H1 (cell line): ENCODE measurements at regions not wholly inside any gene's neighbourhood (a gene's known extent, or its start where the extent isn't known, plus 50 kb on each side); places are given as distances from the start of the nearest gene placed in this dataset.

ENCODE experiments used
- CTCF ChIA-PET: fragments of 300-600 bp; sonication (Branson Sonifier 250); formaldehyde crosslinking; loops from one replicate; lab custom pipeline; 2021; ENCODE audit not compliant: partially characterized antibody; lab: Charles Lee
- POLR2A ChIA-PET: fragments of 300-600 bp; sonication (Branson Sonifier 250); formaldehyde crosslinking; loops from one replicate; lab custom pipeline; 2021; ENCODE audit warnings: inconsistent platforms; ENCODE audit not compliant: partially characterized antibody; lab: Charles Lee
- DNase-seq, 2 experiments: peaks; one replicate each; pipeline versions ENCODE4 v3.0.0 to v3.0.0-alpha.2; 2010 to 2022; ENCODE audit warnings: low spot score in 2 of 2, low read depth in 1 of 2, mixed read lengths in 1 of 2
- FAIRE-seq: peaks from 2 replicates; lab custom pipeline; 2011; peaks lifted over from hg19 to GRCh38; lab: Jason Lieb, UNC
- H2AFZ ChIP-seq: 2 replicates; pipeline ENCODE4 v1.8.1; 2012; ENCODE audit warnings: low read length, inconsistent platforms
- H2AK5ac ChIP-seq: 2 replicates; pipeline ENCODE4 v1.6.1; 2013; ENCODE audit warnings: low read depth, low read length
- H2BK120ac ChIP-seq: replicated peaks from 2 replicates; pipeline ENCODE3; 2013; ENCODE audit warnings: low read depth, low read length, inconsistent platforms
- H2BK12ac ChIP-seq: 2 replicates; pipeline ENCODE4 v1.6.1; 2013; ENCODE audit warnings: low read depth, low read length
- H2BK15ac ChIP-seq: 2 replicates; pipeline ENCODE4 v1.6.1; 2013; ENCODE audit warnings: low read length
- H2BK20ac ChIP-seq: 2 replicates; pipeline ENCODE4 v1.6.1; 2013; ENCODE audit warnings: low read length
- H2BK5ac ChIP-seq: 2 replicates; pipeline ENCODE4 v1.6.1; 2013; ENCODE audit warnings: low read depth, low read length
- H3K14ac ChIP-seq: 2 replicates; pipeline ENCODE4 v1.6.1; 2013; ENCODE audit warnings: inconsistent platforms; ENCODE audit not compliant: insufficient read length
- H3K18ac ChIP-seq: 2 replicates; pipeline ENCODE4 v1.6.1; 2013; ENCODE audit warnings: low read length; ENCODE audit errors: extremely low read depth
- H3K23ac ChIP-seq: 2 replicates; pipeline ENCODE4 v1.6.1; 2013; ENCODE audit warnings: inconsistent platforms; ENCODE audit not compliant: insufficient read length
- H3K23me2 ChIP-seq: 2 replicates; pipeline ENCODE4 v1.6.1; 2013; ENCODE audit warnings: low read depth, low read length
- H3K27ac ChIP-seq: 2 replicates; pipeline ENCODE4 v1.6.1; 2011; ENCODE audit warnings: low read depth, low read length, inconsistent platforms
- H3K27me3 ChIP-seq, 4 experiments: replicated peaks in 1 of 4; 1 replicate in 1 of 4; 2 replicates in 3 of 4; pipeline versions ENCODE4 v1.6.1 to v1.8.1; 2011 to 2013; ENCODE audit warnings: low read length in 3 of 4, mild to moderate bottlenecking in 3 of 4, inconsistent platforms in 2 of 4, mixed read lengths in 2 of 4, moderate library complexity in 1 of 4; ENCODE audit not compliant: control insufficient read depth in 3 of 4, insufficient read depth in 3 of 4; ENCODE audit errors: extremely low read depth in 1 of 4
- H3K36me3 ChIP-seq, 4 experiments: 2 replicates each; pipeline versions ENCODE4 v1.6.1 to v1.8.1; 2011 to 2013; ENCODE audit warnings: mild to moderate bottlenecking in 4 of 4, low read length in 3 of 4, moderate library complexity in 2 of 4, control low read depth in 1 of 4, inconsistent platforms in 1 of 4; ENCODE audit not compliant: insufficient read depth in 4 of 4, control insufficient read depth in 2 of 4
- H3K4ac ChIP-seq: replicated peaks from 2 replicates; pipeline ENCODE3; 2013; ENCODE audit warnings: low read length, low read depth, mixed read lengths, inconsistent platforms; ENCODE audit not compliant: insufficient read length
- H3K4me1 ChIP-seq, 4 experiments: replicated peaks in 1 of 4; 1 replicate in 1 of 4; 2 replicates in 3 of 4; pipeline versions ENCODE4 v1.6.1 to v1.8.1; 2011 to 2013; ENCODE audit warnings: low read length in 3 of 4, inconsistent platforms in 2 of 4, mixed read lengths in 1 of 4; ENCODE audit not compliant: insufficient read depth in 4 of 4, control insufficient read depth in 3 of 4
- H3K4me2 ChIP-seq, 2 experiments: 2 replicates each; pipeline versions ENCODE4 v1.6.1 to v1.8.1; 2011 to 2013; ENCODE audit warnings: low read depth in 2 of 2, low read length in 2 of 2, control low read depth in 1 of 2, inconsistent platforms in 1 of 2, mild to moderate bottlenecking in 1 of 2; ENCODE audit not compliant: insufficient read depth in 1 of 2
- H3K4me3 ChIP-seq, 4 experiments: fragments of 200-600, 300-600 bp in 1 of 4; sonication (generic), shearing (Covaris generic), sonication (Bioruptor Twin) in 1 of 4; 2 replicates each; pipeline versions ENCODE4 v1.5.1 to v1.8.1; 2011 to 2016; ENCODE audit warnings: low read length in 4 of 4, low read depth in 3 of 4, control low read depth in 2 of 4, inconsistent platforms in 2 of 4, mild to moderate bottlenecking in 2 of 4, mixed read lengths in 1 of 4, moderate library complexity in 1 of 4; ENCODE audit not compliant: insufficient read depth in 2 of 4; ENCODE audit errors: extremely low read depth in 1 of 4
- H3K56ac ChIP-seq: replicated peaks from 2 replicates; pipeline ENCODE3; 2013; ENCODE audit warnings: low read depth, mild to moderate bottlenecking, mixed read lengths, low read length, inconsistent platforms; ENCODE audit not compliant: insufficient read length
- H3K79me1 ChIP-seq: 2 replicates; pipeline ENCODE4 v1.6.1; 2013; ENCODE audit warnings: low read depth, low read length, control low read depth
- H3K79me2 ChIP-seq, 2 experiments: 2 replicates each; pipeline versions ENCODE4 v1.6.1 to v1.8.1; 2012 to 2013; ENCODE audit warnings: low read length in 2 of 2, mild to moderate bottlenecking in 2 of 2, inconsistent platforms in 1 of 2; ENCODE audit not compliant: insufficient read depth in 2 of 2, control insufficient read depth in 1 of 2
- H3K9ac ChIP-seq, 4 experiments: replicated peaks in 1 of 4; 1 replicate in 1 of 4; 2 replicates in 3 of 4; pipeline versions ENCODE4 v1.6.1 to v1.8.1; 2011 to 2013; ENCODE audit warnings: low read depth in 3 of 4, low read length in 3 of 4, control low read depth in 2 of 4, mild to moderate bottlenecking in 2 of 4, moderate library complexity in 2 of 4, inconsistent platforms in 1 of 4; ENCODE audit errors: extremely low read depth in 1 of 4
- H3K9me3 ChIP-seq, 2 experiments: 2 replicates each; pipeline versions ENCODE4 v1.6.1 to v1.8.1; 2012 to 2013; ENCODE audit warnings: mild to moderate bottlenecking in 2 of 2, moderate library complexity in 2 of 2, control low read depth in 1 of 2, inconsistent platforms in 1 of 2, low read depth in 1 of 2, low read length in 1 of 2, mixed read lengths in 1 of 2; ENCODE audit not compliant: insufficient read depth in 2 of 2
- H4K20me1 ChIP-seq, 2 experiments: replicated peaks in 1 of 2; 2 replicates each; pipeline versions ENCODE3 to v1.8.1; 2011 to 2013; ENCODE audit warnings: inconsistent platforms in 2 of 2, low read length in 2 of 2, mild to moderate bottlenecking in 1 of 2; ENCODE audit not compliant: insufficient read depth in 2 of 2, control insufficient read depth in 1 of 2
- H4K5ac ChIP-seq: 2 replicates; pipeline ENCODE4 v1.6.1; 2013; ENCODE audit warnings: low read length, low read depth, mixed read lengths, inconsistent platforms; ENCODE audit not compliant: insufficient read length
- H4K8ac ChIP-seq: 2 replicates; pipeline ENCODE4 v1.8.0; 2013; ENCODE audit warnings: mild to moderate bottlenecking, moderate library complexity, low read length, inconsistent platforms; ENCODE audit not compliant: insufficient read depth; ENCODE audit errors: extremely low read depth
- H4K91ac ChIP-seq: replicated peaks from 2 replicates; pipeline ENCODE3; 2013; ENCODE audit warnings: low read length, mixed read lengths, inconsistent platforms; ENCODE audit not compliant: insufficient read length
- MAFK ChIP-seq: IDR thresholded peaks from 2 replicates; pipeline ENCODE4 v1.6.1; 2012; ENCODE audit warnings: low read depth, mild to moderate bottlenecking, improper control_type of control experiment, low read length
- RBBP5 ChIP-seq: IDR thresholded peaks from 2 replicates; pipeline ENCODE4 v1.7.1; 2012; ENCODE audit warnings: low read depth, mild to moderate bottlenecking, inconsistent platforms, low read length, moderate library complexity, borderline replicate concordance
- RXRA ChIP-seq: IDR thresholded peaks from 2 replicates; pipeline ENCODE4 v1.6.1; 2011; ENCODE audit warnings: low read depth, mild to moderate bottlenecking, low read length, moderate library complexity; ENCODE audit not compliant: insufficient read depth
- WGBS, 2 experiments: shearing (Covaris generic) in 1 of 2; methylation state at CpG; one replicate each; pipeline versions ENCODE4 v1.1.6 to v1.1.7; 2013 to 2015; ENCODE audit warnings: low lambda C conversion rate in 2 of 2, mixed read lengths in 2 of 2, inconsistent platforms in 1 of 2, low coverage in 1 of 2, missing lambda C conversion rate in 1 of 2; ENCODE audit not compliant: insufficient replicate concordance in 2 of 2, insufficient coverage in 1 of 2, insufficient read length in 1 of 2; ENCODE audit errors: extremely low coverage in 1 of 2, missing lambda C conversion rate in 1 of 2; 5-methylcytosine and 5-hydroxymethylcytosine counted together

DNA sequence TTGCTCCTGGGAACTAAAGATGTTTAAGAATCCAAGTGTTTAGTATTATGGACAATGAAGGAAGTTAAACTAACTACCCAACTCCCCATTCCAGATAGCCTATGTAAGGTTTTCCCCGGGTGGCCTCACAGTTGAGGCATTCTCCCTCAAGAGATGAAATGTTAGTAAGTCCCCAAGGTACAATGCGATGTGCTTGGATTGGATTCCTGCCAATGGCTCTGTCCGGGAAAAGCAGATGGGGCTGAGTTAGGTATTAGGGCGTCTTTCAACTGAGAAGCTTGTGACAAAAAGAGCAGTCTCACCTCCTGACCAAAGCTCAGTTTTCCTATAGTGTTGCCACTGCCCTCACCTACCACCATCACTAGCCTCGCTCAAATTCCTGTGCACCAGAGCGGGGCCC is 64.8 kb upstream of the E2F7 start:
- Histone ChIP-seq H3K36me3 (no peaks in the 10 kb centered on the region), H2AFZ (no peak overlapping the region), H3K79me1 (no peaks in the 10 kb centered on the region), H2BK15ac (no peak overlapping the region), H3K23ac (no peak overlapping the region), H3K23me2 (no peaks in the 10 kb centered on the region; the same call in 1 of the 2 replicates), H3K27ac (no peak overlapping the region), H2AK5ac (no peak overlapping the region), H3K14ac (no peak overlapping the region), H3K18ac (no peak overlapping the region), H2BK20ac (no peak overlapping the region), H4K20me1 (no peaks in the 10 kb centered on the region), H3K27me3 (no peaks in the 10 kb centered on the region), H4K8ac (no peak overlapping the region), H2BK120ac (no peak overlapping the region), H3K9me3 (no peaks in the 10 kb centered on the region), H4K91ac (no peak overlapping the region), H3K4me1 (no peaks in the 10 kb centered on the region), H3K4me2 (no peak overlapping the region), H4K5ac (no peak overlapping the region), H3K56ac (no peak overlapping the region), H3K4me3 (no peak overlapping the region), H3K79me2 (no peaks in the 10 kb centered on the region), H3K9ac (no peak overlapping the region), H2BK5ac (no peak overlapping the region), H3K4ac (no peak overlapping the region), H2BK12ac (no peak overlapping the region)
- POLR2A ChIA-PET: no interaction called here
- TF ChIP-seq MAFK: no peak
- no peak for TF ChIP-seq RXRA
- no peak for TF ChIP-seq RBBP5
- 83% methylated on average over 6 of the region's 6 CpGs; no CpG with 5 or more reads in 1 of the 2 experiments for WGBS, 2 experiments
- no peak for DNase-seq
- CTCF ChIA-PET: interaction anchor here (2.0 kb wide), 1 partner anchor 22 kb away, joined by 10 read pairs; no protein-coding TSS in a partner anchor
- no peak for FAIRE-seq
